ENCODE measurements at regions not wholly inside any gene's neighbourhood (a gene's known extent, or its start where the extent isn't known, plus 50 kb on each side); places are given as distances from the start of the nearest gene placed in this dataset.
A peak's percentile ranks its signal among the peaks of the same experiment; 100 is the strongest.

- peak; percentile 42 for DNase-seq
- Histone ChIP-seq H2AK5ac (ENCODE audit: low read length, severe bottlenecking) (no peak overlapping the region), H3K23ac (ENCODE audit: low read length in 2 of 2) (no peak overlapping the region), H3K79me1 (replicated peaks; ENCODE audit: low read length, poor library complexity, severe bottlenecking) (no peaks in the 10 kb centered on the region), H3K4me2 (ENCODE audit: low read length, poor library complexity, severe bottlenecking) (no peak overlapping the region), H3K9ac (ENCODE audit: low read length) (peak overlapping the region; percentile 81), H2BK120ac (ENCODE audit: low read depth, low read length) (no peak overlapping the region), H3K27me3 (ENCODE audit: control insufficient read depth in 1 of 2, insufficient read depth in 1 of 2, low read length in 2 of 2) (no peaks in the 10 kb centered on the region), H3K27ac (ENCODE audit: low read length, poor library complexity, severe bottlenecking) (no peak overlapping the region), H3K4ac (ENCODE audit: low read depth in 1 of 2, low read length in 2 of 2) (peak overlapping the region in 1 of 2 experiments; percentile 51), H4K91ac (ENCODE audit: low read length) (no peak overlapping the region), H3K14ac (ENCODE audit: low read length in 2 of 2) (no peak overlapping the region), H3K4me3 (ENCODE audit: insufficient read depth in 1 of 2, low read depth in 1 of 2, low read length in 2 of 2) (peak overlapping the region in 1 of 2 experiments; percentile 54), H3K9me3 (ENCODE audit: control insufficient read depth, low read length) (peaks cover 5% of the 10 kb centered on the region), H2BK15ac (ENCODE audit: low read depth, poor library complexity, severe bottlenecking) (no peak overlapping the region), H3K36me3 (ENCODE audit: control insufficient read depth in 1 of 2, insufficient read depth in 2 of 2, low read depth in 1 of 2, low read length in 2 of 2) (no peaks in the 10 kb centered on the region), H3K18ac (ENCODE audit: low read depth in 1 of 2, low read length in 2 of 2) (peak overlapping the region in 1 of 2 experiments; percentile 66), H2BK12ac (ENCODE audit: low read length in 2 of 2) (no peak overlapping the region), H3K4me1 (ENCODE audit: control insufficient read depth, insufficient read depth, low read depth, low read length) (peaks cover 2% of the 10 kb centered on the region), H4K8ac (ENCODE audit: low read length) (no peak overlapping the region), H2AFZ (ENCODE audit: low read depth, low read length) (peak overlapping the region; percentile 61), H2BK5ac (ENCODE audit: low read depth, low read length, poor library complexity, severe bottlenecking) (no peak overlapping the region)
- WGBS = 71% methylated on average over 8 of the region's 8 CpGs
Observed at GRCh38 chr7:41834805-41835694, 132.2 kb upstream of the INHBA start.

- Histone ChIP-seq H2AK5ac (ENCODE audit: low read length, severe bottlenecking) (no peak overlapping the region), H3K9ac (ENCODE audit: low read length) (no peak overlapping the region), H3K27me3 (ENCODE audit: control insufficient read depth in 1 of 2, insufficient read depth in 1 of 2, low read length in 2 of 2) (no peaks in the 10 kb centered on the region), H2AFZ (ENCODE audit: low read depth, low read length) (no peak overlapping the region), H2BK12ac (ENCODE audit: low read length in 2 of 2) (no peak overlapping the region), H2BK15ac (ENCODE audit: low read depth, poor library complexity, severe bottlenecking) (no peak overlapping the region), H4K8ac (ENCODE audit: low read length) (no peak overlapping the region), H3K27ac (ENCODE audit: low read length, poor library complexity, severe bottlenecking) (no peak overlapping the region), H2BK5ac (ENCODE audit: low read depth, low read length, poor library complexity, severe bottlenecking) (no peak overlapping the region), H3K36me3 (ENCODE audit: control insufficient read depth in 1 of 2, insufficient read depth in 2 of 2, low read depth in 1 of 2, low read length in 2 of 2) (no peaks in the 10 kb centered on the region), H3K79me1 (replicated peaks; ENCODE audit: low read length, poor library complexity, severe bottlenecking) (no peaks in the 10 kb centered on the region), H3K14ac (ENCODE audit: low read length in 2 of 2) (no peak overlapping the region), H3K9me3 (ENCODE audit: control insufficient read depth, low read length) (peaks cover 5% of the 10 kb centered on the region), H3K18ac (ENCODE audit: low read depth in 1 of 2, low read length in 2 of 2) (no peak overlapping the region), H3K4me2 (ENCODE audit: low read length, poor library complexity, severe bottlenecking) (no peak overlapping the region), H3K4me1 (ENCODE audit: control insufficient read depth, insufficient read depth, low read depth, low read length) (peaks cover 2% of the 10 kb centered on the region), H3K23ac (ENCODE audit: low read length in 2 of 2) (no peak overlapping the region), H3K4me3 (ENCODE audit: insufficient read depth in 1 of 2, low read depth in 1 of 2, low read length in 2 of 2) (no peak overlapping the region), H2BK120ac (ENCODE audit: low read depth, low read length) (no peak overlapping the region), H4K91ac (ENCODE audit: low read length) (no peak overlapping the region), H3K4ac (ENCODE audit: low read depth in 1 of 2, low read length in 2 of 2) (no peak overlapping the region)
- peak; percentile 15 for DNase-seq
- 34% methylated on average over 4 of the region's 4 CpGs for WGBS
Observed at GRCh38 chr7:41832941-41833340, 130.1 kb upstream of the INHBA start.

GRCh38 chr7:41830271-41830670 lies 127.4 kb upstream of the INHBA start:
- H3K27ac ChIP-seq (ENCODE audit: low read length, poor library complexity, severe bottlenecking) = no peak overlapping the region
- WGBS = 73% methylated on average over 2 of the region's 2 CpGs
- H3K9ac ChIP-seq (ENCODE audit: low read length) = no peak overlapping the region

GRCh38 chr7:41828911-41829310 lies 126.0 kb upstream of the INHBA start:
- Histone ChIP-seq H3K14ac (ENCODE audit: low read length in 2 of 2) (no peak overlapping the region), H3K4me1 (ENCODE audit: control insufficient read depth, insufficient read depth, low read depth, low read length) (peaks cover 3% of the 10 kb centered on the region), H3K36me3 (ENCODE audit: control insufficient read depth in 1 of 2, insufficient read depth in 2 of 2, low read depth in 1 of 2, low read length in 2 of 2) (no peaks in the 10 kb centered on the region), H2AK5ac (ENCODE audit: low read length, severe bottlenecking) (no peak overlapping the region), H2BK12ac (ENCODE audit: low read length in 2 of 2) (no peak overlapping the region), H2AFZ (ENCODE audit: low read depth, low read length) (no peak overlapping the region), H4K91ac (ENCODE audit: low read length) (no peak overlapping the region), H2BK5ac (ENCODE audit: low read depth, low read length, poor library complexity, severe bottlenecking) (no peak overlapping the region), H3K23ac (ENCODE audit: low read length in 2 of 2) (no peak overlapping the region), H3K4ac (ENCODE audit: low read depth in 1 of 2, low read length in 2 of 2) (no peak overlapping the region), H3K27me3 (ENCODE audit: control insufficient read depth in 1 of 2, insufficient read depth in 1 of 2, low read length in 2 of 2) (no peaks in the 10 kb centered on the region), H3K9ac (ENCODE audit: low read length) (no peak overlapping the region), H2BK120ac (ENCODE audit: low read depth, low read length) (no peak overlapping the region), H4K8ac (ENCODE audit: low read length) (peak overlapping the region; percentile 51), H3K4me2 (ENCODE audit: low read length, poor library complexity, severe bottlenecking) (no peak overlapping the region), H3K27ac (ENCODE audit: low read length, poor library complexity, severe bottlenecking) (no peak overlapping the region), H3K79me1 (replicated peaks; ENCODE audit: low read length, poor library complexity, severe bottlenecking) (no peaks in the 10 kb centered on the region), H3K18ac (ENCODE audit: low read depth in 1 of 2, low read length in 2 of 2) (no peak overlapping the region), H3K4me3 (ENCODE audit: insufficient read depth in 1 of 2, low read depth in 1 of 2, low read length in 2 of 2) (no peak overlapping the region), H2BK15ac (ENCODE audit: low read depth, poor library complexity, severe bottlenecking) (no peak overlapping the region), H3K9me3 (ENCODE audit: control insufficient read depth, low read length) (peaks cover 5% of the 10 kb centered on the region)
- 98% methylated on average over 2 of the region's 4 CpGs for WGBS
- DNase-seq = no peak

More at GRCh38 chr7:41830271-41830670, 127.4 kb upstream of the INHBA start:
- H4K91ac ChIP-seq (ENCODE audit: low read length) = no peak overlapping the region
- H3K18ac ChIP-seq (ENCODE audit: low read depth in 1 of 2, low read length in 2 of 2) = no peak overlapping the region
- no peak overlapping the region for H2AFZ ChIP-seq (ENCODE audit: low read depth, low read length)
- peaks cover 5% of the 10 kb centered on the region for H3K4me1 ChIP-seq (ENCODE audit: control insufficient read depth, insufficient read depth, low read depth, low read length)
- DNase-seq = no peak
- no peaks in the 10 kb centered on the region for H3K27me3 ChIP-seq (ENCODE audit: control insufficient read depth in 1 of 2, insufficient read depth in 1 of 2, low read length in 2 of 2)
- no peak overlapping the region for H3K4me3 ChIP-seq (ENCODE audit: insufficient read depth in 1 of 2, low read depth in 1 of 2, low read length in 2 of 2)
- no peak overlapping the region for H2BK120ac ChIP-seq (ENCODE audit: low read depth, low read length)
- H3K36me3 ChIP-seq (ENCODE audit: control insufficient read depth in 1 of 2, insufficient read depth in 2 of 2, low read depth in 1 of 2, low read length in 2 of 2) = no peaks in the 10 kb centered on the region
- H2BK12ac ChIP-seq (ENCODE audit: low read length in 2 of 2) = no peak overlapping the region
- no peaks in the 10 kb centered on the region for H3K79me1 ChIP-seq (replicated peaks; ENCODE audit: low read length, poor library complexity, severe bottlenecking)
- no peak overlapping the region for H3K4ac ChIP-seq (ENCODE audit: low read depth in 1 of 2, low read length in 2 of 2)
- no peak overlapping the region for H2BK5ac ChIP-seq (ENCODE audit: low read depth, low read length, poor library complexity, severe bottlenecking)
- H2BK15ac ChIP-seq (ENCODE audit: low read depth, poor library complexity, severe bottlenecking) = no peak overlapping the region
- no peak overlapping the region for H2AK5ac ChIP-seq (ENCODE audit: low read length, severe bottlenecking)
- no peak overlapping the region for H3K4me2 ChIP-seq (ENCODE audit: low read length, poor library complexity, severe bottlenecking)
- H3K14ac ChIP-seq (ENCODE audit: low read length in 2 of 2) = no peak overlapping the region
- H4K8ac ChIP-seq (ENCODE audit: low read length) = no peak overlapping the region
- H3K9me3 ChIP-seq (ENCODE audit: control insufficient read depth, low read length) = peaks cover 5% of the 10 kb centered on the region
- no peak overlapping the region for H3K23ac ChIP-seq (ENCODE audit: low read length in 2 of 2)
